ENCODE measurements at regions not wholly inside any gene's neighbourhood (a gene's known extent, or its start where the extent isn't known, plus 50 kb on each side); places are given as distances from the start of the nearest gene placed in this dataset.

GRCh38 chr3:59593380-59593779, 543.6 kb upstream of the CFAP20DC start:
- no peaks in the 10 kb centered on the region for H3K36me3 ChIP-seq
- ATAC-seq (no peak), DNase-seq (no peak)
- H3K27ac ChIP-seq = no peak overlapping the region
- TF ChIP-seq, protein P1, sequence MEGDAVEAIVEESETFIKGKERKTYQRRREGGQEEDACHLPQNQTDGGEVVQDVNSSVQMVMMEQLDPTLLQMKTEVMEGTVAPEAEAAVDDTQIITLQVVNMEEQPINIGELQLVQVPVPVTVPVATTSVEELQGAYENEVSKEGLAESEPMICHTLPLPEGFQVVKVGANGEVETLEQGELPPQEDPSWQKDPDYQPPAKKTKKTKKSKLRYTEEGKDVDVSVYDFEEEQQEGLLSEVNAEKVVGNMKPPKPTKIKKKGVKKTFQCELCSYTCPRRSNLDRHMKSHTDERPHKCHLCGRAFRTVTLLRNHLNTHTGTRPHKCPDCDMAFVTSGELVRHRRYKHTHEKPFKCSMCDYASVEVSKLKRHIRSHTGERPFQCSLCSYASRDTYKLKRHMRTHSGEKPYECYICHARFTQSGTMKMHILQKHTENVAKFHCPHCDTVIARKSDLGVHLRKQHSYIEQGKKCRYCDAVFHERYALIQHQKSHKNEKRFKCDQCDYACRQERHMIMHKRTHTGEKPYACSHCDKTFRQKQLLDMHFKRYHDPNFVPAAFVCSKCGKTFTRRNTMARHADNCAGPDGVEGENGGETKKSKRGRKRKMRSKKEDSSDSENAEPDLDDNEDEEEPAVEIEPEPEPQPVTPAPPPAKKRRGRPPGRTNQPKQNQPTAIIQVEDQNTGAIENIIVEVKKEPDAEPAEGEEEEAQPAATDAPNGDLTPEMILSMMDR (IDR thresholded peaks at IDR 0.05 in 4 of 5, conservative IDR thresholded peaks at IDR 0.05 in 1 of 5) = no peak
- TF ChIP-seq POLR2A (IDR thresholded peaks at IDR 0.05) = no peak
- H3K27me3 ChIP-seq = no peaks in the 10 kb centered on the region
- no peaks in the 10 kb centered on the region for H3K4me1 ChIP-seq
- no peaks in the 10 kb centered on the region for H3K9me3 ChIP-seq
- in situ Hi-C loops (cut with MboI; ENCODE audit: low sequenced_read_pairs in 4 of 4) = no loop called here
- no peak overlapping the region for H3K4me3 ChIP-seq
- intact Hi-C loops (cut with DNase I; ENCODE audit: low total_unique reads) = no loop called here

DNA sequence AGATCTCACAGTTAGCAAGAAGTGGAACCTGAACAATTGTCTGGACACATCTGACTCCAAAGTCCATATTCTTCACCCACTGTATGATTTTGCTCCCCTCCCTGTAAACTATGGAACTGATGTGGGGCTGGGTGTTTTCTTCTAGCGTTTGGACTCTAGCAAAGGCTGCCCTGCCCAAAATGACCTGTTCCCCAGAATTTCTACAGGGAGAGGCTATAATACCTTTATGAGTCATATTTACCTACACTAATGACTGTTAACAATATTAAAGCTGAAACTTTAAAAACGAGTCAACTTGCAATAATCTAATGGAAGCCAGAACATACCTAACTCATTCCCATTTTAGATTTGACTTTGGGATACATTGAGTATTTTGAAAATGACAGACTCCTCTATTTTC, 531.2 kb upstream of the CFAP20DC start:
- DNase-seq = no peak
- in situ Hi-C loops (cut with MboI; ENCODE audit: low sequenced_read_pairs in 4 of 4) = loop anchor here in 1 of 4 donors (5.0 kb wide), 1 partner anchor 281 kb away; no protein-coding TSS in a partner anchor
- H3K36me3 ChIP-seq = no peaks in the 10 kb centered on the region

DNA sequence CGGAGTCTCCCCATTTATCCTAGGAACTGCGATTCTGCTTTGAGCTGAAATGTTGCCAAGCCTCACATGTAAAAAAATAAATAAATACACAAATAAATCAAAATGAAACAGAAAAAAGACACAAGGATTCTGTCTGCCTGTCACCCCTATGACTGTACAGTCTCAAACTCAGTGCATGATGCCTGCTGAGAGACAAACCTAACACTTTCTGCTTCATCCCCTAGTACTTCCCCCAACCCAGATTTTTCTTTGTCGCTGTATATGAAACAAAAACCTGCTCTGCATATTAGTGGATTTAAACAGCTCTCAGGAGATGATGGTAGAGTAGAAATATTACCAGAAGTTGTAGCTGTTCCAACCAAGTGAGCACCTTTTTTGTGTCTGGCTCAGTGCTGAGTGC, 530.7 kb upstream of the CFAP20DC start:
- ATAC-seq = no peak
- Histone ChIP-seq H3K27me3 (no peaks in the 10 kb centered on the region), H3K36me3 (no peaks in the 10 kb centered on the region), H3K4me3 (no peak overlapping the region), H3K4me1 (no peaks in the 10 kb centered on the region), H3K27ac (no peak overlapping the region), H3K9me3 (no peaks in the 10 kb centered on the region)
- no peak for DNase-seq
- TF ChIP-seq, protein P1 (IDR thresholded peaks at IDR 0.05 in 4 of 5, conservative IDR thresholded peaks at IDR 0.05 in 1 of 5) = no peak
- TF ChIP-seq POLR2A (IDR thresholded peaks at IDR 0.05) = no peak
- intact Hi-C loops (cut with DNase I; ENCODE audit: low total_unique reads) (no loop called here), in situ Hi-C loops (cut with MboI; ENCODE audit: low sequenced_read_pairs in 4 of 4) (loop anchor here in 1 of 4 donors (5.0 kb wide), 1 partner anchor 282 kb away; no protein-coding TSS in a partner anchor)

More for the DNA sequence above, 531.2 kb upstream of the CFAP20DC start:
- Histone ChIP-seq H3K27me3 (no peaks in the 10 kb centered on the region), H3K4me1 (no peaks in the 10 kb centered on the region), H3K9me3 (no peaks in the 10 kb centered on the region), H3K4me3 (no peak overlapping the region), H3K27ac (no peak overlapping the region)
- TF ChIP-seq, protein P1 (IDR thresholded peaks at IDR 0.05 in 4 of 5, conservative IDR thresholded peaks at IDR 0.05 in 1 of 5) = no peak
- TF ChIP-seq POLR2A (IDR thresholded peaks at IDR 0.05) = no peak
- no peak for ATAC-seq
- intact Hi-C loops (cut with DNase I; ENCODE audit: low total_unique reads) = no loop called here

DNA sequence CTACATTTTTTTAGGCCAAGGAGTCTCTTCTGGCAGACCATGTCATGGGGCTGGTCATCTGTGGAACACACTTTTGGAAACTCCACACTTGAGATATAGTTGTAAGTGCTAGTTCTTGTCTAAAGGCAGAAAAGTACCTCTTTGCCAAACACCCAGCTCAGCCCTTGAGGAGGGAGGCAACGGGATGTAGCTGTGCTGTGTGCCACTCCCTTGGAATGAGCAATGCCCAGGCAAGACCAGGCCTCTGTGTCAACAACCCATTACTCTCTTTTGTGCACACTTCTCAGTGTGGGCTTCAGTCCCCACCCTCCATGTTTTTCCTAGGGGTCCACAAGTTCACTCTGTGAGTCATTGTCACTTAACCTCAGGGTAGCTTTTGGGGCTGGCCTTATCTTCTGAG, 528.3 kb upstream of the CFAP20DC start:
- DNase-seq (no peak), ATAC-seq (no peak)
- Histone ChIP-seq H3K4me1 (no peaks in the 10 kb centered on the region), H3K27ac (no peak overlapping the region), H3K4me3 (no peak overlapping the region), H3K9me3 (no peaks in the 10 kb centered on the region), H3K27me3 (no peaks in the 10 kb centered on the region), H3K36me3 (no peaks in the 10 kb centered on the region)
- in situ Hi-C loops (cut with MboI; ENCODE audit: low sequenced_read_pairs in 4 of 4) (loop anchor here in 2 of 4 donors (10.0 kb wide), 1 partner anchor 277 kb away; no protein-coding TSS in a partner anchor), intact Hi-C loops (cut with DNase I; ENCODE audit: low total_unique reads) (no loop called here)
- TF ChIP-seq, protein P1 (IDR thresholded peaks at IDR 0.05 in 4 of 5, conservative IDR thresholded peaks at IDR 0.05 in 1 of 5) = no peak
- TF ChIP-seq POLR2A (IDR thresholded peaks at IDR 0.05) = no peak

DNA sequence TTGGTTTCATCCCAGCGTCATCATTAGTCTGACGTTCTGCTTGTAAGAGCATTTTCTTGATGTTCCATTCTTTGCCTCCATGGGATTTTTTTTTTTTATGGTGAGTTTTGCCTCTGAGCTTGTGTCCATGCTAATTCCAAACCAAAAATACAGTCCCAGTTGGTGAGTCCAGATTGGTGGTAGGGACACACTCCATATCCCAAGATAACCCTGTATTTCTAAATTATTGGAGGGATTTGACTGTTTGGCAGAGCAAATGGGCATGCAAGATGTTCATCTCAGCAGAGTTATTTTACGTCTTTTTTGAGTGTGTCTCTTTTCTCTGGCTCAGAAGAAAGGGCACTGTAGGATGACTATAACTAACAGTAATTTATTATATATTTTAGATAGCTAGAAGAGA, 526.8 kb upstream of the CFAP20DC start:
- H3K36me3 ChIP-seq = no peaks in the 10 kb centered on the region
- no peak for TF ChIP-seq POLR2A (IDR thresholded peaks at IDR 0.05)
- H3K9me3 ChIP-seq = no peaks in the 10 kb centered on the region
- no peaks in the 10 kb centered on the region for H3K27me3 ChIP-seq
- no peaks in the 10 kb centered on the region for H3K4me1 ChIP-seq
- in situ Hi-C loops (cut with MboI; ENCODE audit: low sequenced_read_pairs in 4 of 4) = loop anchor here in 2 of 4 donors (10.0 kb wide), 1 partner anchor 278 kb away; no protein-coding TSS in a partner anchor
- ATAC-seq (no peak), DNase-seq (no peak)
- H3K4me3 ChIP-seq = no peak overlapping the region
- intact Hi-C loops (cut with DNase I; ENCODE audit: low total_unique reads) = no loop called here
- H3K27ac ChIP-seq = no peak overlapping the region

All from gastrocnemius medialis (tissue), 4 donors.